Skeletal muscle tissue (tissue), 3 donors: ENCODE measurements at regions not wholly inside any gene's neighbourhood (a gene's known extent, or its start where the extent isn't known, plus 50 kb on each side); places are given as distances from the start of the nearest gene placed in this dataset.

Experiments used
- H3K27ac ChIP-seq: one replicate; pipeline ENCODE4 v1.7.0; 2013; ENCODE audit warnings: mild to moderate bottlenecking, low read depth, low read length, inconsistent platforms
- H3K27me3 ChIP-seq, 3 donors: one replicate each; pipeline ENCODE4 v1.7.0; 2013; ENCODE audit warnings: low read length in 3 of 3; ENCODE audit not compliant: control insufficient read depth in 3 of 3, insufficient read depth in 3 of 3
- H3K36me3 ChIP-seq, 3 donors: one replicate each; pipeline ENCODE4 v1.7.0; 2013; ENCODE audit warnings: low read length in 3 of 3; ENCODE audit not compliant: control insufficient read depth in 3 of 3, insufficient read depth in 3 of 3
- H3K4me1 ChIP-seq, 3 donors: one replicate each; pipeline ENCODE4 v1.7.0; 2013; ENCODE audit warnings: low read length in 3 of 3, mild to moderate bottlenecking in 3 of 3; ENCODE audit not compliant: control insufficient read depth in 3 of 3, insufficient read depth in 3 of 3
- H3K4me3 ChIP-seq, 3 donors: one replicate each; pipeline ENCODE4 v1.7.0; 2013; ENCODE audit warnings: low read length in 3 of 3
- H3K9ac ChIP-seq, 3 donors: one replicate each; pipeline ENCODE4 v1.7.0; 2013; ENCODE audit warnings: low read length in 3 of 3, mild to moderate bottlenecking in 3 of 3, moderate library complexity in 2 of 3, low read depth in 1 of 3
- H3K9me3 ChIP-seq, 3 donors: one replicate each; pipeline ENCODE4 v1.7.0; 2013; ENCODE audit warnings: low read length in 3 of 3; ENCODE audit not compliant: control insufficient read depth in 3 of 3
- donor health status: Osteomylitis.

- H3K4me1 ChIP-seq, result no peaks in the 10 kb centered on the region
- H3K9ac ChIP-seq, result no peak overlapping the region
- no peak overlapping the region for H3K4me3 ChIP-seq
- no peaks in the 10 kb centered on the region for H3K27me3 ChIP-seq
- H3K9me3 ChIP-seq, result no peaks in the 10 kb centered on the region
- H3K27ac ChIP-seq, result no peak overlapping the region
- no peaks in the 10 kb centered on the region for H3K36me3 ChIP-seq
These were observed 160.9 kb upstream of the MYT1L start for GRCh38 chr2:2491964-2492363.

- no peak overlapping the region for H3K9ac ChIP-seq
These were observed 153.2 kb upstream of the MYT1L start for GRCh38 chr2:2484301-2484700.

GRCh38 chr2:2482851-2483250, 151.8 kb upstream of the MYT1L start:
- peaks cover 0 to 4% (median 0%) of the 10 kb centered on the region in 3 donors for H3K9me3 ChIP-seq
- no peak overlapping the region for H3K9ac ChIP-seq
- no peak overlapping the region for H3K4me3 ChIP-seq
- H3K4me1 ChIP-seq, result no peaks in the 10 kb centered on the region
- H3K27me3 ChIP-seq, result no peaks in the 10 kb centered on the region
- no peak overlapping the region for H3K27ac ChIP-seq
- no peaks in the 10 kb centered on the region for H3K36me3 ChIP-seq

More at GRCh38 chr2:2484301-2484700, 153.2 kb upstream of the MYT1L start:
- H3K36me3 ChIP-seq, result no peaks in the 10 kb centered on the region
- no peak overlapping the region for H3K4me3 ChIP-seq
- no peak overlapping the region for H3K27ac ChIP-seq
- no peaks in the 10 kb centered on the region for H3K27me3 ChIP-seq
- no peaks in the 10 kb centered on the region for H3K4me1 ChIP-seq
- peaks cover 0 to 4% (median 0%) of the 10 kb centered on the region in 3 donors for H3K9me3 ChIP-seq

GRCh38 chr2:2472881-2473280, 141.8 kb upstream of the MYT1L start:
- no peaks in the 10 kb centered on the region for H3K9me3 ChIP-seq
- H3K4me3 ChIP-seq, result no peak overlapping the region
- no peaks in the 10 kb centered on the region for H3K4me1 ChIP-seq
- no peaks in the 10 kb centered on the region for H3K36me3 ChIP-seq
- peaks cover 0 to 5% (median 0%) of the 10 kb centered on the region in 3 donors for H3K27me3 ChIP-seq
- H3K27ac ChIP-seq, result no peak overlapping the region
- H3K9ac ChIP-seq, result no peak overlapping the region

GRCh38 chr2:2472044-2472443, 141.0 kb upstream of the MYT1L start:
- H3K4me1 ChIP-seq, result no peaks in the 10 kb centered on the region
- no peaks in the 10 kb centered on the region for H3K36me3 ChIP-seq
- H3K4me3 ChIP-seq, result no peak overlapping the region
- no peak overlapping the region for H3K27ac ChIP-seq
- no peaks in the 10 kb centered on the region for H3K9me3 ChIP-seq
- H3K9ac ChIP-seq, result no peak overlapping the region
- peaks cover 0 to 5% (median 0%) of the 10 kb centered on the region in 3 donors for H3K27me3 ChIP-seq

- peaks cover 8 to 10% (median 8%) of the 10 kb centered on the region in 3 donors for H3K27me3 ChIP-seq
- no peak overlapping the region for H3K27ac ChIP-seq
- H3K4me3 ChIP-seq, result no peak overlapping the region
- no peak overlapping the region for H3K9ac ChIP-seq
- no peaks in the 10 kb centered on the region for H3K4me1 ChIP-seq
- H3K36me3 ChIP-seq, result no peaks in the 10 kb centered on the region
- no peaks in the 10 kb centered on the region for H3K9me3 ChIP-seq
These were observed 135.5 kb upstream of the MYT1L start for GRCh38 chr2:2466534-2466933.

GRCh38 chr2:2464643-2465042, 133.6 kb upstream of the MYT1L start:
- no peak overlapping the region for H3K27ac ChIP-seq
- no peaks in the 10 kb centered on the region for H3K4me1 ChIP-seq
- no peak overlapping the region for H3K9ac ChIP-seq
- no peaks in the 10 kb centered on the region for H3K9me3 ChIP-seq
- H3K27me3 ChIP-seq, result peaks cover 8 to 10% (median 8%) of the 10 kb centered on the region in 3 donors
- no peak overlapping the region for H3K4me3 ChIP-seq
- H3K36me3 ChIP-seq, result no peaks in the 10 kb centered on the region

GRCh38 chr2:2464094-2464493, 133.0 kb upstream of the MYT1L start:
- Histone ChIP-seq H3K4me1 (no peaks in the 10 kb centered on the region), H3K36me3 (no peaks in the 10 kb centered on the region), H3K9ac (no peak overlapping the region), H3K4me3 (no peak overlapping the region), H3K9me3 (no peaks in the 10 kb centered on the region), H3K27ac (no peak overlapping the region), H3K27me3 (peaks cover 8% of the 10 kb centered on the region in 3 donors)

- H3K27me3 ChIP-seq, result no peaks in the 10 kb centered on the region
- H3K4me3 ChIP-seq, result no peak overlapping the region
- H3K9me3 ChIP-seq, result no peaks in the 10 kb centered on the region
- no peak overlapping the region for H3K9ac ChIP-seq
- H3K36me3 ChIP-seq, result no peaks in the 10 kb centered on the region
- H3K27ac ChIP-seq, result no peak overlapping the region
- H3K4me1 ChIP-seq, result no peaks in the 10 kb centered on the region
These were observed 125.6 kb upstream of the MYT1L start for GRCh38 chr2:2456721-2457120.

GRCh38 chr2:2455151-2455550, 124.1 kb upstream of the MYT1L start:
- Histone ChIP-seq H3K27me3 (no peaks in the 10 kb centered on the region), H3K36me3 (no peaks in the 10 kb centered on the region), H3K27ac (no peak overlapping the region), H3K9me3 (no peaks in the 10 kb centered on the region), H3K4me3 (no peak overlapping the region), H3K9ac (no peak overlapping the region), H3K4me1 (no peaks in the 10 kb centered on the region)

- Histone ChIP-seq H3K27ac (no peak overlapping the region), H3K36me3 (no peaks in the 10 kb centered on the region), H3K4me3 (no peak overlapping the region), H3K9ac (no peak overlapping the region), H3K9me3 (no peaks in the 10 kb centered on the region), H3K4me1 (no peaks in the 10 kb centered on the region), H3K27me3 (no peaks in the 10 kb centered on the region)
These were observed 121.9 kb upstream of the MYT1L start for GRCh38 chr2:2452961-2453360.
